ENCODE measurements at regions not wholly inside any gene's neighbourhood (a gene's known extent, or its start where the extent isn't known, plus 50 kb on each side); places are given as distances from the start of the nearest gene placed in this dataset.

DNA sequence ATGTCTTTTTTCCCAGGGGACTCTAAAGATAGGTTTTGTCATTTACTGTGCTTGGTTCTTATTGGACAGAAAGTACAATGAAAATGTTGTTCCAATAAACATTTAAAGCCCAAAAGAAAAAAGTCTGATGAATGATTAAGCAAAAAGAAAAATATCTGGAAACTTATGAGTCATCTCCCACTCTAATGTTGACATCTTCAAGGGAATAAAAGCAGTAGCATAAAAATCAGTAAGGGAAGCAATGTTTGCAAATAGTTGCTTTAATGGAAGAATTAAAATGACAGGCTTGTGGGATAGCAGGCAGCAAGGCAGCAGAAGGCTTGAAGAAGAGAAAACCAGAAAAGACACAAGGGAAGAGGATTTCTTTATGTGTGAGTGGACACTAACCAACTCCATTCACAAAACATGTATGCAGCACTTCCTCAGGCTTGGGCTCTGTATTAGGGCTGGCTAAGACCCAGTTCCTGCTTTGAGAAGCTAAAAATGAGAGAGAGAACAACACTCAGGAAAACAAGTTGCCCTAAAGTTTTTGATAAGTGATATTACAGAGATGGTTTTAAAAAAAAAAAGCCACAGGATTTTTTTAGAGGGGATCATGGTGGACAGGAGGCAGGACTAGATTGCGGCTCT is 263.2 kb upstream of the NT5E start:
- intact Hi-C loops (cut with micrococcal nuclease): no loop called here
- Mint-ChIP-seq H3K27ac (no peak overlapping the region), H3K9me3 (peaks cover 29% of the 10 kb centered on the region), H3K36me3 (ENCODE audit: low read depth) (no peaks in the 10 kb centered on the region), H3K27me3 (no peaks in the 10 kb centered on the region), H3K4me1 (ENCODE audit: low read depth) (no peaks in the 10 kb centered on the region), H3K4me3 (no peak overlapping the region)

DNA sequence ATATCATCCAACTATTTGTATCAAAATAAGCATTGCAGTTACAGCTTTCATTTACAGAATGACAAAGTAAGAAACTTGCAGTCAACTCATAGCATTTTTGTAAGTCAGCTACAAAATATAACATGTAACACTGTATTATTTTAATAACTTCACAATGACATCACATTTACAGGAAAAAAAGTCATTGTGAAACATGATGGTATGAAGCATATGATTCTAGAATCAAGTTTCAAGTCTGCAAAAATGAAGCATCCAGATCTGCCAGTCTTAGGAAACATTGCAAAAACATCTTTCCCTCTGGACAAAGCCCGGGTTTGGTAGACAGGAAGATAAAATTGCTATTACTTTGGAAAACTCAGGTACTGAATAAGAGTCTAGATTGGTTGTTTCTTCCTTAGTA is 263.9 kb upstream of the NT5E start:
- H3K36me3 Mint-ChIP-seq (ENCODE audit: low read depth): no peaks in the 10 kb centered on the region
- H3K4me3 Mint-ChIP-seq: no peak overlapping the region
- H3K9me3 Mint-ChIP-seq: peaks cover 36% of the 10 kb centered on the region
- H3K4me1 Mint-ChIP-seq (ENCODE audit: low read depth): no peaks in the 10 kb centered on the region
- no peak overlapping the region for H3K27ac Mint-ChIP-seq
- intact Hi-C loops (cut with micrococcal nuclease): no loop called here
- no peaks in the 10 kb centered on the region for H3K27me3 Mint-ChIP-seq

DNA sequence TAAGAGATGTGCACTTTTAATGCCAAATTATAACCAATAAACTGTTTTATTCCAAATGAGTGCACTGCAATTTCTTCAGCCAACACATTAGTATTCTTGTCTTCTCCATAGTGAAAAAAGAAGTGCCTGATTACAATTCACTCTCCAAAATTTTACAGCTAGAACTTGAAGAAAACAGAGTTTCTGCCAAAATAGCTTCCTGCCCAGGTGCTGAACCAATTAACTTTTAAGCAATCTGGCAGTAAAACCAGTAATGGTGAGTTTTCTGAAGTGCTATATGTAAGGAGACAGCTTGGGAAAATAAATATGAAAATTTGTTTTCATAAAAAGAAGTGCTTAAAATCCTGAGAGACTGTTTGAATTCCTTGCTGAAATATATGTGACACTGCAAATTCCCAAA is 266.0 kb upstream of the NT5E start:
- Mint-ChIP-seq H3K27me3 (no peaks in the 10 kb centered on the region), H3K9me3 (peaks cover 26% of the 10 kb centered on the region), H3K36me3 (ENCODE audit: low read depth) (no peaks in the 10 kb centered on the region), H3K4me1 (ENCODE audit: low read depth) (no peaks in the 10 kb centered on the region), H3K4me3 (no peak overlapping the region), H3K27ac (no peak overlapping the region)
- intact Hi-C loops (cut with micrococcal nuclease): no loop called here

DNA sequence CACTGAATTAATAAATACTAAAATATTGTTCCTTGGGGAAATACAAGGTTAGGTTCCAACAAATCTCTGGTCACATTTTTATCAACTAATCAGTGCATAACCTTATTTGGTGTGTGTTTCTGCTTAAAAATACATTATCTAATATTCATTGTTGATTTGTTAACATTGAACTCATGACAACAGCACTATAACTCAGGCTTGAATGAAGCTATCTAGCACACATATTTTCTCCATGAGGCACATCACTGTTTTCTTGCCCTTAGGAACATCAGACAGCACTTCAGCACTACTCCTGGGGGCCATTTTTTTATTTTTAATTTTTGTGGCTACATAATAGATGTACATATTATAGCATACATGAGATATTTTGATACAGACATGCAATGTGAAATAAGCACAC is 277.2 kb upstream of the NT5E start:
- Mint-ChIP-seq H3K27me3 (no peaks in the 10 kb centered on the region), H3K4me1 (ENCODE audit: low read depth) (no peaks in the 10 kb centered on the region), H3K9me3 (peaks cover 27% of the 10 kb centered on the region), H3K27ac (no peak overlapping the region), H3K4me3 (no peak overlapping the region), H3K36me3 (ENCODE audit: low read depth) (no peaks in the 10 kb centered on the region)
- intact Hi-C loops (cut with micrococcal nuclease): no loop called here

DNA sequence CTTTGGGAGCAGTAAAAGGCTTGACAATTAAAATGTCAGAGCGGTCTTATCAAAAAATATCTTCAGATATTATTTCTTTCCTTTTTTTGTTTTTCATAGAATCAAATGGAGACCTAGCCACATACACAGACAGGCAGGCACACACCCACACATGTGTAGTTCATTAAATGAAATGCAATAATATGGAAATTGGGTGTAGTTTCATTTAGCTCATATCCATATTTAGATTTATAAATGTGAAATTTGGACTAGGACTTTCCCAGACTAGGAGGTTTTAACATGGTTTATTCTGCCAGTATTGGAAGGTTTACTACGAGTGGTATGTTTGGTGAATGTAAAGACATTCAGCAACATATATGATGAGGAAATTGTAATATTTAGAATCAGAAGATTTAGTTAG is 277.7 kb upstream of the NT5E start:
- Mint-ChIP-seq H3K4me1 (ENCODE audit: low read depth) (no peaks in the 10 kb centered on the region), H3K4me3 (no peak overlapping the region), H3K27me3 (no peaks in the 10 kb centered on the region), H3K27ac (no peak overlapping the region), H3K36me3 (ENCODE audit: low read depth) (no peaks in the 10 kb centered on the region), H3K9me3 (peaks cover 26% of the 10 kb centered on the region)
- intact Hi-C loops (cut with micrococcal nuclease): no loop called here

DNA sequence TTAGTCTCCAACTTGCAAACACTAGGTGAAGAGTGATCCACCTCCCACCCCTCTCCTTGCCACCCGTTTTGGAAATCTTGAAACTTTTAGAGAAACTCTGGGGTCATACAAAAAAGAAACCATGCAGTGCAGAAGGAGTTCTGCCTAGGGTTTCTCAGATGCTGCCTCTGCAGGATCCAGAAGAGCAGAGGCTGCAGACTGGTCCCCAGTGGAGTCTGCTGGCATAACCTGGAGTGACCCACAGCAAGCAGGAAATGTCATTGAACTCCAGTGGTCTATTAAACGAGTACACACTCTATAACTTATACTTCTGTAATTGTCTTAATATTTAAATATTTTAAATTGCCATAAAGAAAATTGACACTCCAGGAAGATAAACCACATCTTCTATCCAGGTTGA is 280.7 kb upstream of the NT5E start:
- Mint-ChIP-seq H3K27ac (no peak overlapping the region), H3K4me3 (no peak overlapping the region), H3K27me3 (no peaks in the 10 kb centered on the region), H3K9me3 (peaks cover 11% of the 10 kb centered on the region), H3K4me1 (ENCODE audit: low read depth) (no peaks in the 10 kb centered on the region), H3K36me3 (ENCODE audit: low read depth) (no peaks in the 10 kb centered on the region)
- intact Hi-C loops (cut with micrococcal nuclease): no loop called here

DNA sequence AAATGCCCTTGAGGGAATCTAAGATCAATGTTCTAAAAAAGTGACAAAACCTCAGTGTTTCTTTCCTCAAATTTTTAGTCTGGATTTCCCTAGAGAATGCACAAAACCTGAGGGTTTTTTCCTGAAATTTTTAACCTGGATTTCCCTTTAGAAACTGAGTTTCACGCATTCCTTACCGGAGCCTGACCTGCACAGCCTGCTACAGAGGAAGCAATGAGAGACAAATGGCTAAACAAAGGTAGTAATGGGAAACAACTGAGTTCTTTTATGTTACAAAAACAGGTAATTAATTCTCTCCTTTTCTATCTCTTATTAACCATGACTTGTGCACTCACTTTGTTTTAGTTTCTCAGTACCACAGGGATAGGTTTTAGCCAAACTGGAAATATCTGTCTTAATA is 281.7 kb upstream of the NT5E start:
- Mint-ChIP-seq H3K9me3 (peaks cover 9% of the 10 kb centered on the region), H3K36me3 (ENCODE audit: low read depth) (no peaks in the 10 kb centered on the region), H3K4me1 (ENCODE audit: low read depth) (no peaks in the 10 kb centered on the region), H3K4me3 (no peak overlapping the region), H3K27me3 (no peaks in the 10 kb centered on the region), H3K27ac (no peak overlapping the region)
- intact Hi-C loops (cut with micrococcal nuclease): no loop called here

DNA sequence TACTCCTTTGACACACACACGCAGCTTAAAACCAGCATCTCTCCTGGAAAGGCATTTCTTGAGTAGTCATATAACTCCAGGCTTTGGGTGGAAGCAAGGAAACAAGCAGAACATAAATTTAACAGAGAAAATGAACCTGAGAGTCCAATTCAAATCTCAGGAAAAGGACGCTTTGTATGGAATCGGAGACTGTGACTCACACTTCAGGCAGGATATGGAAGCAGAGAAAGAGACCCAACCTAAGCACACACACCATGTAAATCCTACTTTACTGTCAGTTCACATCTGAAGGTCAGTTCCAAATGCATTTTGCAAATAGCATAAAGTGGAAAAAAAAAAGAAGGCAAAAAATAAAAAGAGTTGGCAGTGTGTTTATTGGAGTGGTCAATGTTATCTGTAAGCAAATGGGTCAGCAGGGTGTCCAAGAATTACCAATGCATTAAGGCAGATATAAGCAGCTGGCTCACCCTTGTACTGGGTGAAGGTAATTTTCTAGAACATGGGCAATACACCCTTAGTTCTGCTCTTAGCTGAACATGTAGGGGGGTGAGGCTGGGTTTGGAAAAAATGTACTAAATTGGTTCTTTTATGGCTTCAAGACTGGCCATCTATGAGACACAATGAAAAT is 283.7 kb upstream of the NT5E start:
- peaks cover 9% of the 10 kb centered on the region for H3K9me3 Mint-ChIP-seq
- no peak overlapping the region for H3K27ac Mint-ChIP-seq
- no peaks in the 10 kb centered on the region for H3K36me3 Mint-ChIP-seq (ENCODE audit: low read depth)
- no peaks in the 10 kb centered on the region for H3K27me3 Mint-ChIP-seq
- H3K4me3 Mint-ChIP-seq: no peak overlapping the region
- intact Hi-C loops (cut with micrococcal nuclease): no loop called here
- H3K4me1 Mint-ChIP-seq (ENCODE audit: low read depth): no peaks in the 10 kb centered on the region

DNA sequence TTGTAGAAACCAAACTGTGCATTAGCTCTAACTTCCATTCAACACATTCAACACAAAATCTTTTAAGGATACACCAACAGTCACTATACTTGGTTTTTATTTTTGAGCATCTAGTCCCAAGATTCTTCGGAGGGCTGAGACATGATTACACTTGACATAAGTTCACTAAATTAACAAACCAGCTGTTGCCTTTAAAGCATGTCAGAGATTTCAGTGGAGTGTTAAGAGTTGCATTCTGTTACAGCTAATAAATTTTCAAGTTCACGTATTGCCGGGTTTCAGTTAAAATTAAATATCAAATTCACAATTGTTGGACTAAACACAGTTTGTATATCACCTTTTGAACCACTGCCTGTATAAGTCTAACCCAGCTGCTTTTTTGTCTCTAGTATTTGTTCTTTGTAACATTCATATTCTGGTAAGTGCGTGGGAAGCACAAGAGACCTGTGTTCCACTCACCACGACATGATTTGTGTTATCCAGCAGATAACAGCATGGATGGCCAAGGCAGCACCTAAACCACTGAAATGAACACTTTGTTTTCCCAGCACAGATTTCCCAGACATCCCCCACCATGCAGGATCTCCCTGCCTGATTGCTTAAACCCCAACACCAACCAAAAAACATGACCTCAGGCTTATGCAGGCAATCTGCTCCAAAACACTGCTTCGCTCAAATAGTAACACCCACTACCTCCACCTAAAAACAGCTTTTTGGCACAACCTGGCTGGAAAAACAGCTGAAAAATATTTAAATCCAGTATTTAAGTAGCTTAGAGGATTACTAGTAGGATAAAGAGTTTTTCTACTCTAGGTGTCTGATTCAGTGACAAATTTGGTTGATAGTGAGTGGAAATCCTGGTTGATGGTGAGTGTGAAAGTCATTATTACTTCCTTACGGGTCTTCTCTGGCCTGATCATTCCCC is 286.5 kb upstream of the NT5E start:
- intact Hi-C loops (cut with micrococcal nuclease): no loop called here
- H3K27ac Mint-ChIP-seq: no peak overlapping the region
- H3K4me3 Mint-ChIP-seq: no peak overlapping the region
- no peaks in the 10 kb centered on the region for H3K27me3 Mint-ChIP-seq
- H3K9me3 Mint-ChIP-seq: peaks cover 9% of the 10 kb centered on the region
- no peaks in the 10 kb centered on the region for H3K4me1 Mint-ChIP-seq (ENCODE audit: low read depth)
- no peaks in the 10 kb centered on the region for H3K36me3 Mint-ChIP-seq (ENCODE audit: low read depth)

DNA sequence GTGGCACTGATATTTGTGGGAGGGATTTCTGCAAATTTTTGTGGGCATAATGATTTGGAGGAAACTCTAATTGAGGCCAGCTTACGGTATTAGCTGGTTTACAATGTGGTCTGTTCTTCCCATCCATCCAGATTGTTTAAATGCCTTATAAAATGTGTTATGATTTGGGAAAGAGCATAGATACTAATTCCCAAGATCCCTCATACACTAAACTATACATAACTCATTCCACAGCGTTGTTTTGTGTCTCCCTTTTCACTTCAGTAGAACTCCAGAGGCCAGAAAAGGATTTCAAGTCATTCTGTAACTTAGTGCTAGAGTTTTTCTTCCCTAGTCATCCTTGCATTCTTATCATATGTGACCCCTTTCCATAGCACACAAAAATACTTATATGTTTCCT is 292.6 kb upstream of the NT5E start:
- intact Hi-C loops (cut with micrococcal nuclease): no loop called here
- Mint-ChIP-seq H3K36me3 (ENCODE audit: low read depth) (no peaks in the 10 kb centered on the region), H3K4me1 (ENCODE audit: low read depth) (no peaks in the 10 kb centered on the region), H3K9me3 (peaks cover 9% of the 10 kb centered on the region), H3K4me3 (no peak overlapping the region), H3K27me3 (no peaks in the 10 kb centered on the region), H3K27ac (no peak overlapping the region)

DNA sequence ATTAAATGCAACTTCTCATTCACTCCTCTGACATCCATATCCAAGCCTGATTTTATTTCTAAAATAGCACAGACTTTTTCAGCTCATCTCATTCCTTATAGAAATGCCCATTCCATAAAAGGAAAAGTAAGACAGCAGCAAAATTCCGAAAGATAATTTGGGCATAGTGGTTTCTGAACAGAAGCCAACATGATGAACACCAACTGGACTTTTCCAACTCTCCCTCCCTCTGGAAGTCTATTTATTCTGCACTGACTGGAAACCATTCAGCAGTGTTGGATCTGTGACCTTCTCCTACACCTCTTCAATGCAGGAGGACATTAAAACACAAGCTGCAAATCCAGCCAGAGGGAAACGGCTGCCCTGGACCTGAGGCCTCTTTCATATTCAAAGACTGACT is 306.2 kb upstream of the NT5E start:
- Mint-ChIP-seq H3K9me3 (peaks cover 22% of the 10 kb centered on the region), H3K4me3 (no peak overlapping the region), H3K27me3 (no peaks in the 10 kb centered on the region), H3K27ac (no peak overlapping the region), H3K4me1 (ENCODE audit: low read depth) (no peaks in the 10 kb centered on the region), H3K36me3 (ENCODE audit: low read depth) (no peaks in the 10 kb centered on the region)
- intact Hi-C loops (cut with micrococcal nuclease): no loop called here

DNA sequence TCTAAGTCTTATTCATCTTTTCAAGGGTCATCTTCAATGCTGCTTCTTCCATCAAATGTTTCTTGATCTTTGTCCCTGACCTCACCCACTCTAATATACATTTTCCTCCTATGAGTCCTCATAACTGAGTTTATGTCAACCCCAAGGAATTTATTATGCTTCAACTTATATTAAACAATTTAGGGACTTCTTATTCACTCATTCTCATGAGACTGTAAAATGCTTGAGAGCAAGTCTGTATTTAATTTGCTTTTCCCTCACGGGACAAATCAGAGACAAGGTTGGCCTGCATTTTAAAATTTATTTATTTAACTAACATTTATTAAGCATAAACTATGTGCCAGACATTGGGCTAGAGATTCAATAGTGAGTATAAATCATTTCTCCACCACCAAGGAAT is 312.0 kb upstream of the NT5E start:
- intact Hi-C loops (cut with micrococcal nuclease): no loop called here
- Mint-ChIP-seq H3K9me3 (no peaks in the 10 kb centered on the region), H3K36me3 (ENCODE audit: low read depth) (no peaks in the 10 kb centered on the region), H3K4me3 (no peak overlapping the region), H3K27ac (no peak overlapping the region), H3K27me3 (no peaks in the 10 kb centered on the region), H3K4me1 (ENCODE audit: low read depth) (no peaks in the 10 kb centered on the region)

DNA sequence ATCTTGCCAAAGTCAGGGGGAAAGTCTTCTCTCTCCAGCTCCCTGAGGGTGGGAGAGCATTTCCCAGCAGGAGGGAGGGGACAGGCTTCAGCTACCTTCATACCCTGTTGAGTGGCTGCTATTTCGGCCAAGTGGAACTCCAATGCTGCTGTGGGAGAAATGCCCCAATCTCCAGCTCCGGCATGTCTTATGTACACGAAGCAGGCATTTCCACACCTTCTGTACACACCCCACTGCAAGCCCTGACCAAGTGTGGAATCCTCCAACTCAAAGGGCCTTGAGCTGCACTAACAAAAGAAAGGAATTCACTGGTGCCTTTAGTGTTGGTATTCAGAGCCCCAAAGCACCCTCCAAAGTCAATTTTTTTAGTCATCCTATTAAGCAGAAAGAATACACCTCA is 313.6 kb upstream of the NT5E start:
- Mint-ChIP-seq H3K9me3 (no peaks in the 10 kb centered on the region), H3K27ac (no peak overlapping the region), H3K27me3 (no peaks in the 10 kb centered on the region), H3K36me3 (ENCODE audit: low read depth) (no peaks in the 10 kb centered on the region), H3K4me1 (ENCODE audit: low read depth) (no peaks in the 10 kb centered on the region), H3K4me3 (no peak overlapping the region)
- intact Hi-C loops (cut with micrococcal nuclease): no loop called here

DNA sequence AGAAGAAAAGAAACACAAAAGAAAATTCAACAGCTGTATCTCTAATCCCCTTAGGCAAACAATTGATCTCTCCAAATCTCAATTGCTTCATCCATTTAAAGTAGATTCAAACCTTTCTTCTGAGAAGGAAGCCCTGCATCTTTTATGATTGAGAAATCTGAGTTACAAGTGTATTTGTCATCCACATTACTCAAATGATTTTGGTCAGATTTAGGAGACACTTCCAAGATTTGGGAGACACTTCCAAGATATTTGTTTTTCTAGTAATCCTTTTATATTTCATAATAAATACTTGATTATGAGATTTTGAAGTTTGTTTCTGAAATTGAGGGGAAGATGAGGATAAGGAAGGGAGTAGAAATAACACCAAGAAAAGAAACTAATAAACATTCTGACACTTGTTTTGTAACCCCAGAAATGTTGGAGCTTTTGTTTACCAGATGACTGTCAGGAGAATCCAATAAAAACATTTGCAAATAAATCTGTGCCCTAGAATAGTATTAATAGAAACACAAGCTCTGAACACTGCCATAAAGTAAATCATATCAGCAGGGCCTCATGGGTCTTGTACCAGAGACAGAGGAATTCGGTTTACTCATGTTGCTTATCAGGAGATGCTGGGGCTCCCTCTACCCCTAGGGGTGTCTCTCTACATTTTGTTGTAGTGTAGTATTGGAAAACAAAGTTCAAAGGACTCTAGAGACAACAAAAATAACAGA is 314.3 kb upstream of the NT5E start:
- no peaks in the 10 kb centered on the region for H3K27me3 Mint-ChIP-seq
- no peaks in the 10 kb centered on the region for H3K36me3 Mint-ChIP-seq (ENCODE audit: low read depth)
- H3K9me3 Mint-ChIP-seq: no peaks in the 10 kb centered on the region
- no peak overlapping the region for H3K4me3 Mint-ChIP-seq
- no peak overlapping the region for H3K27ac Mint-ChIP-seq
- H3K4me1 Mint-ChIP-seq (ENCODE audit: low read depth): no peaks in the 10 kb centered on the region
- intact Hi-C loops (cut with micrococcal nuclease): no loop called here

Data from dendritic cell treated with granulocyte-macrophage colony-stimulating factor and Interleukin-4, amounts not matched to agents 40 ng/mL and 50 ng/mL, for 4 days (primary cell).